ENCODE measurements at regions not wholly inside any gene's neighbourhood (a gene's known extent, or its start where the extent isn't known, plus 50 kb on each side); places are given as distances from the start of the nearest gene placed in this dataset.

DNA sequence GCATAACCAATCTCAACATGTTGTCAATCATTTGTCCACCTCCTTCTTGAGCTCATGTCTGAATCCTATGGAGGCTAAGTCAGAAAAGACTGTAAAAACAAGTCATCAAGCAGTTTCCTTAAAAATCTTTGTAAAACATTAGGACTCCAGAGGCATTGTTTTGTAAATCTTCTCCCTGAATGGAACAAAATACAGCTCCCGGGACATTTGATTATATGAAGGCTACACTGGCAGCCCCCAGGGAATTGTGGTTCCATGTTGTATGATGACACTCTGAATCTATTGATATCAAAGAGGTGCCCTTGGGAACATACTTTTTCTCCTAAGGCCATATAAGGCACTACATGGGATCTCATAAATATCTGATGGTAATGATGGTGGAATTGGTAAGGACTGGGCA is 83.2 kb upstream of the NUDT12 start:
- TF ChIP-seq POLR2A (IDR thresholded peaks at IDR 0.05; ENCODE audit: low read depth, low read length): no peak
- no peak for TF ChIP-seq POLR2AphosphoS5 (IDR thresholded peaks at IDR 0.05; ENCODE audit: insufficient read depth, low read depth, low read length)
- TF ChIP-seq, protein P1, sequence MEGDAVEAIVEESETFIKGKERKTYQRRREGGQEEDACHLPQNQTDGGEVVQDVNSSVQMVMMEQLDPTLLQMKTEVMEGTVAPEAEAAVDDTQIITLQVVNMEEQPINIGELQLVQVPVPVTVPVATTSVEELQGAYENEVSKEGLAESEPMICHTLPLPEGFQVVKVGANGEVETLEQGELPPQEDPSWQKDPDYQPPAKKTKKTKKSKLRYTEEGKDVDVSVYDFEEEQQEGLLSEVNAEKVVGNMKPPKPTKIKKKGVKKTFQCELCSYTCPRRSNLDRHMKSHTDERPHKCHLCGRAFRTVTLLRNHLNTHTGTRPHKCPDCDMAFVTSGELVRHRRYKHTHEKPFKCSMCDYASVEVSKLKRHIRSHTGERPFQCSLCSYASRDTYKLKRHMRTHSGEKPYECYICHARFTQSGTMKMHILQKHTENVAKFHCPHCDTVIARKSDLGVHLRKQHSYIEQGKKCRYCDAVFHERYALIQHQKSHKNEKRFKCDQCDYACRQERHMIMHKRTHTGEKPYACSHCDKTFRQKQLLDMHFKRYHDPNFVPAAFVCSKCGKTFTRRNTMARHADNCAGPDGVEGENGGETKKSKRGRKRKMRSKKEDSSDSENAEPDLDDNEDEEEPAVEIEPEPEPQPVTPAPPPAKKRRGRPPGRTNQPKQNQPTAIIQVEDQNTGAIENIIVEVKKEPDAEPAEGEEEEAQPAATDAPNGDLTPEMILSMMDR (IDR thresholded peaks at IDR 0.05; ENCODE audit: extremely low read depth in 1 of 2, insufficient read depth in 1 of 2, low read depth in 1 of 2, low read length in 2 of 2): no peak
- no peak for TF ChIP-seq EZH2 (IDR thresholded peaks at IDR 0.05; ENCODE audit: borderline replicate concordance, low read depth, low read length, severe bottlenecking)

Measured in endothelial cell of umbilical vein (primary cell).